ENCODE measurements at regions not wholly inside any gene's neighbourhood (a gene's known extent, or its start where the extent isn't known, plus 50 kb on each side); places are given as distances from the start of the nearest gene placed in this dataset.
"Not testable (repeated sequence)": the region's sequence is repeated elsewhere in the genome, so short reads cannot be mapped to it uniquely, and the experiment has no call there.

GRCh38 chr19:28463493-28464053 is 749.4 kb downstream of the UQCRFS1 start:
- DNase-seq: no peak

GRCh38 chr19:28457620-28458019 is 755.3 kb downstream of the UQCRFS1 start:
- no peak for DNase-seq

GRCh38 chr19:28456708-28457320 is 756.1 kb downstream of the UQCRFS1 start:
- no peak for DNase-seq

GRCh38 chr19:28456252-28456651 is 756.7 kb downstream of the UQCRFS1 start:
- no peak for DNase-seq

- DNase-seq: no peak
Measured at GRCh38 chr19:28454083-28454482, 758.9 kb downstream of the UQCRFS1 start.

GRCh38 chr19:28453420-28453819 is 759.5 kb downstream of the UQCRFS1 start:
- no peak for DNase-seq

- DNase-seq: no peak
Measured at GRCh38 chr19:28449803-28450202, 763.1 kb downstream of the UQCRFS1 start.

GRCh38 chr19:28446511-28446910 is 766.4 kb downstream of the UQCRFS1 start:
- no peak for DNase-seq

- no peak for DNase-seq
Measured at GRCh38 chr19:28445826-28446225, 767.1 kb downstream of the UQCRFS1 start.

GRCh38 chr19:28444362-28444761 is 768.6 kb downstream of the UQCRFS1 start:
- no peak for DNase-seq

- DNase-seq: no peak
Measured at GRCh38 chr19:28443361-28443760, 769.6 kb downstream of the UQCRFS1 start.

- DNase-seq: no peak
Measured at GRCh38 chr19:28437390-28438346, 775.3 kb downstream of the UQCRFS1 start.

- no peak for DNase-seq
Measured at GRCh38 chr19:28436320-28436719, 776.6 kb downstream of the UQCRFS1 start.

- no peak for DNase-seq
Measured at GRCh38 chr19:28435551-28436271, 777.2 kb downstream of the UQCRFS1 start.

GRCh38 chr19:28434794-28435193 is 778.2 kb downstream of the UQCRFS1 start:
- DNase-seq: not testable (repeated sequence)

GRCh38 chr19:28434365-28434764 is 778.6 kb downstream of the UQCRFS1 start:
- DNase-seq: not testable (repeated sequence)

- not testable (repeated sequence) for DNase-seq
Measured at GRCh38 chr19:28433166-28433565, 779.8 kb downstream of the UQCRFS1 start.

- DNase-seq: no peak
Measured at GRCh38 chr19:28430214-28430613, 782.7 kb downstream of the UQCRFS1 start.

- no peak for DNase-seq
Measured at GRCh38 chr19:28429356-28429755, 783.6 kb downstream of the UQCRFS1 start.

- DNase-seq: no peak
Measured at GRCh38 chr19:28428663-28429348, 784.1 kb downstream of the UQCRFS1 start.

GRCh38 chr19:28427376-28428083 is 785.4 kb downstream of the UQCRFS1 start:
- no peak for DNase-seq

GRCh38 chr19:28426730-28427225 is 786.2 kb downstream of the UQCRFS1 start:
- no peak for DNase-seq
